ENCODE measurements at regions not wholly inside any gene's neighbourhood (a gene's known extent, or its start where the extent isn't known, plus 50 kb on each side); places are given as distances from the start of the nearest gene placed in this dataset.

DNA sequence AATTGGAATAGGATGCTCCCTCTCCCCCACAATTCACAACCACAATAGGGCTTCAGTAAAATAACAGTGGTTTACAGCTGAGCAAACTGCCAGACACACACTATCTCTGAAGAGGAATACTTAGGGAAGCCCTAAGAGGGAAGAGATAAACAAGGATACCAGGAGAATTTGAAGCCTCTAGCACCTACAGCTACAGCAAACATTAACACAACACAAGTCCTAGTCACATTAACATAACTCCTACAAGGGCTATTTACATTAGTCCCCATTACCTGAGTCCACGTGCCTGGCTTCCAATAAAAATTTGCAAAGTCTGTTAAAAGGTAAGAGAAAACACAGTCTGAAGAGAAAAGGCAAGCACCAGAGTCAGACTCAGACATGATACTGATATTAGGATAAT, 346.9 kb upstream of the CDIN1 start:
- TF ChIP-seq, protein P1, sequence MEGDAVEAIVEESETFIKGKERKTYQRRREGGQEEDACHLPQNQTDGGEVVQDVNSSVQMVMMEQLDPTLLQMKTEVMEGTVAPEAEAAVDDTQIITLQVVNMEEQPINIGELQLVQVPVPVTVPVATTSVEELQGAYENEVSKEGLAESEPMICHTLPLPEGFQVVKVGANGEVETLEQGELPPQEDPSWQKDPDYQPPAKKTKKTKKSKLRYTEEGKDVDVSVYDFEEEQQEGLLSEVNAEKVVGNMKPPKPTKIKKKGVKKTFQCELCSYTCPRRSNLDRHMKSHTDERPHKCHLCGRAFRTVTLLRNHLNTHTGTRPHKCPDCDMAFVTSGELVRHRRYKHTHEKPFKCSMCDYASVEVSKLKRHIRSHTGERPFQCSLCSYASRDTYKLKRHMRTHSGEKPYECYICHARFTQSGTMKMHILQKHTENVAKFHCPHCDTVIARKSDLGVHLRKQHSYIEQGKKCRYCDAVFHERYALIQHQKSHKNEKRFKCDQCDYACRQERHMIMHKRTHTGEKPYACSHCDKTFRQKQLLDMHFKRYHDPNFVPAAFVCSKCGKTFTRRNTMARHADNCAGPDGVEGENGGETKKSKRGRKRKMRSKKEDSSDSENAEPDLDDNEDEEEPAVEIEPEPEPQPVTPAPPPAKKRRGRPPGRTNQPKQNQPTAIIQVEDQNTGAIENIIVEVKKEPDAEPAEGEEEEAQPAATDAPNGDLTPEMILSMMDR (IDR thresholded peaks at IDR 0.05) = no peak
- TF ChIP-seq POLR2A (IDR thresholded peaks at IDR 0.05) = no peak
- Histone ChIP-seq H3K36me3 (no peaks in the 10 kb centered on the region), H3K4me1 (no peaks in the 10 kb centered on the region), H3K27ac (no peak overlapping the region), H3K27me3 (no peaks in the 10 kb centered on the region), H3K4me3 (no peak overlapping the region), H3K9me3 (no peaks in the 10 kb centered on the region)
- intact Hi-C loops (cut with DNase I; ENCODE audit: low total_unique reads) = no loop called here
- DNase-seq = no peak

DNA sequence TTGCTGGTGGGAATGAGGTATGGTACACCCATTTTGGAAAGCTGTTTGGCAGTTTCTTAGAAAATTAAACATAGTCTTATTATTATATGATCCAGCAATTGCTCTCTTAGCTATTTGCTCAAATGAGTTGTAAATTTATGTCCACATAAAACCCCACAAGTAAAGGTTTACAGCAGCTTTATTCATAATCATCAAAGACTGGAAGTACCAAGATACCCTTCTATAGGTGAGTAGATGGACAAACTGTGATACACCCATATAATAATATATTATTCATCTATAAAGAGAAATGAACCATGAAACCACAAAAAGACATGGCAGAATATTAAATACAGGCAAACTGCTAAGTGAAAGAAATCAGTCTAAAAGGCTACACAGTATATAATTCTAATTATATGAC, 344.7 kb upstream of the CDIN1 start:
- Histone ChIP-seq H3K4me3 (no peak overlapping the region), H3K36me3 (no peaks in the 10 kb centered on the region), H3K27me3 (no peaks in the 10 kb centered on the region), H3K4me1 (no peaks in the 10 kb centered on the region), H3K9me3 (no peaks in the 10 kb centered on the region), H3K27ac (no peak overlapping the region)
- no peak for DNase-seq
- TF ChIP-seq POLR2A (IDR thresholded peaks at IDR 0.05) = no peak
- TF ChIP-seq, protein P1 (IDR thresholded peaks at IDR 0.05) = no peak
- intact Hi-C loops (cut with DNase I; ENCODE audit: low total_unique reads) = no loop called here

- intact Hi-C loops (cut with DNase I; ENCODE audit: low total_unique reads) = no loop called here
- H3K9me3 ChIP-seq = no peaks in the 10 kb centered on the region
- no peaks in the 10 kb centered on the region for H3K27me3 ChIP-seq
- no peak for TF ChIP-seq POLR2A (IDR thresholded peaks at IDR 0.05)
- TF ChIP-seq, protein P1 (IDR thresholded peaks at IDR 0.05) = no peak
- H3K36me3 ChIP-seq = no peaks in the 10 kb centered on the region
- H3K27ac ChIP-seq = no peak overlapping the region
- H3K4me1 ChIP-seq = no peaks in the 10 kb centered on the region
- no peak for DNase-seq
- no peak overlapping the region for H3K4me3 ChIP-seq
These were observed 344.3 kb upstream of the CDIN1 start for GRCh38 chr15:36235173-36235572.

- no peaks in the 10 kb centered on the region for H3K4me1 ChIP-seq
- no peak overlapping the region for H3K4me3 ChIP-seq
- no peaks in the 10 kb centered on the region for H3K9me3 ChIP-seq
- no peak for DNase-seq
- intact Hi-C loops (cut with DNase I; ENCODE audit: low total_unique reads) = no loop called here
- H3K27me3 ChIP-seq = no peaks in the 10 kb centered on the region
- H3K36me3 ChIP-seq = no peaks in the 10 kb centered on the region
- TF ChIP-seq, protein P1 (IDR thresholded peaks at IDR 0.05) = no peak
- TF ChIP-seq POLR2A (IDR thresholded peaks at IDR 0.05) = no peak
- no peak overlapping the region for H3K27ac ChIP-seq
These were observed 339.9 kb upstream of the CDIN1 start for GRCh38 chr15:36239509-36239908.

DNA sequence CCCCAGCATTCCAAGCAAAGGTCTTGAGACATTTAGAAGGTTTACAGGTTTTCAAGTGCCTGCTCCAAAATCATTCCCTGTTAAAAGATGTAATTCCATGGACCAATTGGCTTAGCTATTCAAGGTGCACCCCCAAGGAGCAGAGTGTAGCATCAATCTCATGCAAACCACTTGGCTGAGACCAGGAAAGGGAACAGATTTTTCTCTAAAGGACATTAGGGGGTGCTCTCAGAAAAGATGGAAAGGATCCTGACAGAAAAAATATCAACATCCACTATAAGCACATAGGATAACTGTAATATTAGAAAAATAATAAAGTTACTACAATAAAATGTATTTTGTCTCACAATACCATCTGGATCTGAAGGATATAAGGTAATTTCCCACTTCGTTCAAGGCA, 328.0 kb upstream of the CDIN1 start:
- intact Hi-C loops (cut with DNase I; ENCODE audit: low total_unique reads) = no loop called here
- no peaks in the 10 kb centered on the region for H3K36me3 ChIP-seq
- no peaks in the 10 kb centered on the region for H3K4me1 ChIP-seq
- H3K27me3 ChIP-seq = no peaks in the 10 kb centered on the region
- TF ChIP-seq, protein P1 (IDR thresholded peaks at IDR 0.05) = no peak
- TF ChIP-seq POLR2A (IDR thresholded peaks at IDR 0.05) = no peak
- no peak overlapping the region for H3K27ac ChIP-seq
- no peak overlapping the region for H3K4me3 ChIP-seq
- H3K9me3 ChIP-seq = no peaks in the 10 kb centered on the region
- DNase-seq = no peak
